H1 (cell line): ENCODE measurements at regions not wholly inside any gene's neighbourhood (a gene's known extent, or its start where the extent isn't known, plus 50 kb on each side); places are given as distances from the start of the nearest gene placed in this dataset.

Source experiments
- CTCF ChIA-PET: fragments of 300-600 bp; sonication (Branson Sonifier 250); formaldehyde crosslinking; loops from one replicate; lab custom pipeline; 2021; ENCODE audit not compliant: partially characterized antibody; lab: Charles Lee
- POLR2A ChIA-PET: fragments of 300-600 bp; sonication (Branson Sonifier 250); formaldehyde crosslinking; loops from one replicate; lab custom pipeline; 2021; ENCODE audit warnings: inconsistent platforms; ENCODE audit not compliant: partially characterized antibody; lab: Charles Lee
- DNase-seq, 2 experiments: peaks; one replicate each; pipeline versions ENCODE4 v3.0.0 to v3.0.0-alpha.2; 2010 to 2022; ENCODE audit warnings: low spot score in 2 of 2, low read depth in 1 of 2, mixed read lengths in 1 of 2
- FAIRE-seq: peaks from 2 replicates; lab custom pipeline; 2011; peaks lifted over from hg19 to GRCh38; lab: Jason Lieb, UNC
- H2AFZ ChIP-seq: 2 replicates; pipeline ENCODE4 v1.8.1; 2012; ENCODE audit warnings: low read length, inconsistent platforms
- H2AK5ac ChIP-seq: 2 replicates; pipeline ENCODE4 v1.6.1; 2013; ENCODE audit warnings: low read depth, low read length
- H2BK120ac ChIP-seq: replicated peaks from 2 replicates; pipeline ENCODE3; 2013; ENCODE audit warnings: low read depth, low read length, inconsistent platforms
- H2BK12ac ChIP-seq: 2 replicates; pipeline ENCODE4 v1.6.1; 2013; ENCODE audit warnings: low read depth, low read length
- H2BK15ac ChIP-seq: 2 replicates; pipeline ENCODE4 v1.6.1; 2013; ENCODE audit warnings: low read length
- H2BK20ac ChIP-seq: 2 replicates; pipeline ENCODE4 v1.6.1; 2013; ENCODE audit warnings: low read length
- H2BK5ac ChIP-seq: 2 replicates; pipeline ENCODE4 v1.6.1; 2013; ENCODE audit warnings: low read depth, low read length
- H3K14ac ChIP-seq: 2 replicates; pipeline ENCODE4 v1.6.1; 2013; ENCODE audit warnings: inconsistent platforms; ENCODE audit not compliant: insufficient read length
- H3K18ac ChIP-seq: 2 replicates; pipeline ENCODE4 v1.6.1; 2013; ENCODE audit warnings: low read length; ENCODE audit errors: extremely low read depth
- H3K23ac ChIP-seq: 2 replicates; pipeline ENCODE4 v1.6.1; 2013; ENCODE audit warnings: inconsistent platforms; ENCODE audit not compliant: insufficient read length
- H3K23me2 ChIP-seq: 2 replicates; pipeline ENCODE4 v1.6.1; 2013; ENCODE audit warnings: low read depth, low read length
- H3K27ac ChIP-seq: 2 replicates; pipeline ENCODE4 v1.6.1; 2011; ENCODE audit warnings: low read depth, low read length, inconsistent platforms
- H3K27me3 ChIP-seq, 4 experiments: replicated peaks in 1 of 4; 1 replicate in 1 of 4; 2 replicates in 3 of 4; pipeline versions ENCODE4 v1.6.1 to v1.8.1; 2011 to 2013; ENCODE audit warnings: low read length in 3 of 4, mild to moderate bottlenecking in 3 of 4, inconsistent platforms in 2 of 4, mixed read lengths in 2 of 4, moderate library complexity in 1 of 4; ENCODE audit not compliant: control insufficient read depth in 3 of 4, insufficient read depth in 3 of 4; ENCODE audit errors: extremely low read depth in 1 of 4
- H3K36me3 ChIP-seq, 4 experiments: 2 replicates each; pipeline versions ENCODE4 v1.6.1 to v1.8.1; 2011 to 2013; ENCODE audit warnings: mild to moderate bottlenecking in 4 of 4, low read length in 3 of 4, moderate library complexity in 2 of 4, control low read depth in 1 of 4, inconsistent platforms in 1 of 4; ENCODE audit not compliant: insufficient read depth in 4 of 4, control insufficient read depth in 2 of 4
- H3K4ac ChIP-seq: replicated peaks from 2 replicates; pipeline ENCODE3; 2013; ENCODE audit warnings: low read length, low read depth, mixed read lengths, inconsistent platforms; ENCODE audit not compliant: insufficient read length
- H3K4me1 ChIP-seq, 4 experiments: replicated peaks in 1 of 4; 1 replicate in 1 of 4; 2 replicates in 3 of 4; pipeline versions ENCODE4 v1.6.1 to v1.8.1; 2011 to 2013; ENCODE audit warnings: low read length in 3 of 4, inconsistent platforms in 2 of 4, mixed read lengths in 1 of 4; ENCODE audit not compliant: insufficient read depth in 4 of 4, control insufficient read depth in 3 of 4
- H3K4me2 ChIP-seq, 2 experiments: 2 replicates each; pipeline versions ENCODE4 v1.6.1 to v1.8.1; 2011 to 2013; ENCODE audit warnings: low read depth in 2 of 2, low read length in 2 of 2, control low read depth in 1 of 2, inconsistent platforms in 1 of 2, mild to moderate bottlenecking in 1 of 2; ENCODE audit not compliant: insufficient read depth in 1 of 2
- H3K4me3 ChIP-seq, 4 experiments: fragments of 200-600, 300-600 bp in 1 of 4; sonication (generic), shearing (Covaris generic), sonication (Bioruptor Twin) in 1 of 4; 2 replicates each; pipeline versions ENCODE4 v1.5.1 to v1.8.1; 2011 to 2016; ENCODE audit warnings: low read length in 4 of 4, low read depth in 3 of 4, control low read depth in 2 of 4, inconsistent platforms in 2 of 4, mild to moderate bottlenecking in 2 of 4, mixed read lengths in 1 of 4, moderate library complexity in 1 of 4; ENCODE audit not compliant: insufficient read depth in 2 of 4; ENCODE audit errors: extremely low read depth in 1 of 4
- H3K56ac ChIP-seq: replicated peaks from 2 replicates; pipeline ENCODE3; 2013; ENCODE audit warnings: low read depth, mild to moderate bottlenecking, mixed read lengths, low read length, inconsistent platforms; ENCODE audit not compliant: insufficient read length
- H3K79me1 ChIP-seq: 2 replicates; pipeline ENCODE4 v1.6.1; 2013; ENCODE audit warnings: low read depth, low read length, control low read depth
- H3K79me2 ChIP-seq, 2 experiments: 2 replicates each; pipeline versions ENCODE4 v1.6.1 to v1.8.1; 2012 to 2013; ENCODE audit warnings: low read length in 2 of 2, mild to moderate bottlenecking in 2 of 2, inconsistent platforms in 1 of 2; ENCODE audit not compliant: insufficient read depth in 2 of 2, control insufficient read depth in 1 of 2
- H3K9ac ChIP-seq, 4 experiments: replicated peaks in 1 of 4; 1 replicate in 1 of 4; 2 replicates in 3 of 4; pipeline versions ENCODE4 v1.6.1 to v1.8.1; 2011 to 2013; ENCODE audit warnings: low read depth in 3 of 4, low read length in 3 of 4, control low read depth in 2 of 4, mild to moderate bottlenecking in 2 of 4, moderate library complexity in 2 of 4, inconsistent platforms in 1 of 4; ENCODE audit errors: extremely low read depth in 1 of 4
- H3K9me3 ChIP-seq, 2 experiments: 2 replicates each; pipeline versions ENCODE4 v1.6.1 to v1.8.1; 2012 to 2013; ENCODE audit warnings: mild to moderate bottlenecking in 2 of 2, moderate library complexity in 2 of 2, control low read depth in 1 of 2, inconsistent platforms in 1 of 2, low read depth in 1 of 2, low read length in 1 of 2, mixed read lengths in 1 of 2; ENCODE audit not compliant: insufficient read depth in 2 of 2
- H4K20me1 ChIP-seq, 2 experiments: replicated peaks in 1 of 2; 2 replicates each; pipeline versions ENCODE3 to v1.8.1; 2011 to 2013; ENCODE audit warnings: inconsistent platforms in 2 of 2, low read length in 2 of 2, mild to moderate bottlenecking in 1 of 2; ENCODE audit not compliant: insufficient read depth in 2 of 2, control insufficient read depth in 1 of 2
- H4K5ac ChIP-seq: 2 replicates; pipeline ENCODE4 v1.6.1; 2013; ENCODE audit warnings: low read length, low read depth, mixed read lengths, inconsistent platforms; ENCODE audit not compliant: insufficient read length
- H4K8ac ChIP-seq: 2 replicates; pipeline ENCODE4 v1.8.0; 2013; ENCODE audit warnings: mild to moderate bottlenecking, moderate library complexity, low read length, inconsistent platforms; ENCODE audit not compliant: insufficient read depth; ENCODE audit errors: extremely low read depth
- H4K91ac ChIP-seq: replicated peaks from 2 replicates; pipeline ENCODE3; 2013; ENCODE audit warnings: low read length, mixed read lengths, inconsistent platforms; ENCODE audit not compliant: insufficient read length
- CREB1 ChIP-seq: IDR thresholded peaks from 2 replicates; pipeline ENCODE4 v1.6.1; 2012; ENCODE audit warnings: inconsistent platforms
- EGR1 ChIP-seq: IDR thresholded peaks from 2 replicates; pipeline ENCODE4 v1.6.1; 2011; ENCODE audit warnings: low read depth, low read length, borderline replicate concordance
- EZH2 ChIP-seq: fragments of 200-600 bp; sonication (generic); IDR thresholded peaks from 2 replicates; pipeline ENCODE4 v1.7.1; 2012; ENCODE audit warnings: low read depth, mild to moderate bottlenecking, moderate library complexity, low read length, inconsistent platforms; ENCODE audit not compliant: severe bottlenecking
- HDAC2 ChIP-seq, 2 experiments: fragments of 300-600 bp in 1 of 2; sonication (generic) in 1 of 2; IDR thresholded peaks; 2 replicates each; pipeline ENCODE4 v1.6.1; 2011 to 2012; ENCODE audit warnings: low read depth in 2 of 2, low read length in 2 of 2, mild to moderate bottlenecking in 2 of 2, moderate library complexity in 2 of 2, borderline replicate concordance in 1 of 2, inconsistent platforms in 1 of 2
- HDAC6 ChIP-seq: IDR thresholded peaks from one replicate; pipeline ENCODE4 v1.7.1; 2012; ENCODE audit warnings: low read depth, mild to moderate bottlenecking, inconsistent platforms, low read length, moderate library complexity
- KDM1A ChIP-seq: fragments of 200-600, 300-600 bp; sonication (generic); IDR thresholded peaks from 2 replicates; pipeline ENCODE4 v1.7.1; 2016; ENCODE audit warnings: mild to moderate bottlenecking, low read length, borderline replicate concordance
- POU5F1 ChIP-seq: IDR thresholded peaks from 2 replicates; pipeline ENCODE4 v1.6.1; 2011; ENCODE audit warnings: low read depth, mild to moderate bottlenecking, low read length, moderate library complexity
- SIX5 ChIP-seq: IDR thresholded peaks from 2 replicates; pipeline ENCODE4 v1.6.1; 2011; ENCODE audit warnings: mild to moderate bottlenecking, low read depth, low read length
- SP1 ChIP-seq: IDR thresholded peaks from 2 replicates; pipeline ENCODE4 v1.6.1; 2011; ENCODE audit warnings: low read depth, low read length
- TBP ChIP-seq: IDR thresholded peaks from 2 replicates; pipeline ENCODE4 v1.6.1; 2011; ENCODE audit warnings: low read depth, low read length, improper control_type of control experiment
- YY1 ChIP-seq: IDR thresholded peaks from 2 replicates; pipeline ENCODE4 v1.6.1; 2011; ENCODE audit warnings: low read depth, mild to moderate bottlenecking, low read length
- ZNF274 ChIP-seq: IDR thresholded peaks from 2 replicates; pipeline ENCODE4 v1.7.0; 2012; ENCODE audit warnings: low read length, borderline replicate concordance; ENCODE audit errors: extremely low read depth
- WGBS, 2 experiments: shearing (Covaris generic) in 1 of 2; methylation state at CpG; one replicate each; pipeline versions ENCODE4 v1.1.6 to v1.1.7; 2013 to 2015; ENCODE audit warnings: low lambda C conversion rate in 2 of 2, mixed read lengths in 2 of 2, inconsistent platforms in 1 of 2, low coverage in 1 of 2, missing lambda C conversion rate in 1 of 2; ENCODE audit not compliant: insufficient replicate concordance in 2 of 2, insufficient coverage in 1 of 2, insufficient read length in 1 of 2; ENCODE audit errors: extremely low coverage in 1 of 2, missing lambda C conversion rate in 1 of 2; 5-methylcytosine and 5-hydroxymethylcytosine counted together
- TF ChIP-seq, protein P1 (sequence below), 3 experiments: IDR thresholded peaks; 1 replicate in 2 of 3; 2 replicates in 1 of 3; pipeline versions ENCODE4 v1.5.1 to v1.6.1; 2011; ENCODE audit warnings: low read length in 3 of 3, mild to moderate bottlenecking in 3 of 3, inconsistent platforms in 2 of 3, low read depth in 1 of 3, moderate library complexity in 1 of 3; ENCODE audit not compliant: insufficient read depth in 1 of 3; ENCODE audit errors: control extremely low read depth in 1 of 3

DNA sequence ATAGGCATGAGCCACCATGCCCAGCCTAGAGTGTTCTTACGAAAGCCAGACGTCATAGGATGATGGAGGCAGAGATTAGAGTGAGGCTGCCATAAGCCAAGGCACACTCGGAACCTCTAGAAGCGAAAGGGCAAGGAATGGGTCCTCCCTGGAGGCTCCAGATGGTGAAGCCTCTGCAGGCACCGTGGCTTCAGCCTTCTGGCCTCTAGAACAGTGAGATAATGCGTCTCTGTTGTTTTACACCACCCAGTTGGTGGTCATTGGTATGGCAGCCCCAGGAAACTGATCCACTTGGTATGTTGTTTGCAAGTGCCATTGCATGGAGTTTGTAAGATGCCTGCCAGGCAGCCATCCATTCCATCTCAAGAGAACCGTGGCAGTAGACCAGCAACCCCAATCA is 791.0 kb downstream of the TBC1D22A start:
- FAIRE-seq (no peak), DNase-seq (no peak)
- ChIA-PET POLR2A (no interaction called here), CTCF (no interaction called here)
- Histone ChIP-seq H4K8ac (no peak overlapping the region), H3K14ac (no peak overlapping the region), H3K23me2 (peaks cover 4% of the 10 kb centered on the region; the same call in 1 of the 2 replicates), H3K4me2 (no peak overlapping the region), H3K56ac (no peak overlapping the region), H2AK5ac (no peak overlapping the region), H3K9ac (no peak overlapping the region), H3K18ac (no peak overlapping the region), H2BK120ac (no peak overlapping the region), H3K36me3 (no peaks in the 10 kb centered on the region), H4K91ac (no peak overlapping the region), H2BK12ac (no peak overlapping the region), H4K5ac (no peak overlapping the region), H3K79me1 (no peaks in the 10 kb centered on the region), H3K9me3 (peaks cover 68 to 82% of the 10 kb centered on the region in 2 experiments), H4K20me1 (no peaks in the 10 kb centered on the region), H2BK5ac (no peak overlapping the region), H2BK20ac (no peak overlapping the region), H3K27ac (no peak overlapping the region), H3K23ac (no peak overlapping the region), H3K4ac (no peak overlapping the region), H3K4me1 (no peaks in the 10 kb centered on the region), H3K79me2 (no peaks in the 10 kb centered on the region), H3K27me3 (no peaks in the 10 kb centered on the region), H2AFZ (no peak overlapping the region), H3K4me3 (no peak overlapping the region), H2BK15ac (no peak overlapping the region)
- WGBS, 2 experiments: 76% methylated on average over 7 of the region's 7 CpGs; no CpG with 5 or more reads in 1 of the 2 experiments
- TF ChIP-seq CREB1 (no peak), EGR1 (no peak), TBP (no peak), HDAC6 (no peak), ZNF274 (no peak), KDM1A (no peak), HDAC2 (IDR thresholded peaks at IDR 0.05; ENCODE audit: borderline replicate concordance in 1 of 2, low read depth in 2 of 2, low read length in 2 of 2) (no peak), SP1 (no peak), POU5F1 (no peak), YY1 (no peak), SIX5 (no peak), EZH2 (no peak)
- TF ChIP-seq, protein P1, sequence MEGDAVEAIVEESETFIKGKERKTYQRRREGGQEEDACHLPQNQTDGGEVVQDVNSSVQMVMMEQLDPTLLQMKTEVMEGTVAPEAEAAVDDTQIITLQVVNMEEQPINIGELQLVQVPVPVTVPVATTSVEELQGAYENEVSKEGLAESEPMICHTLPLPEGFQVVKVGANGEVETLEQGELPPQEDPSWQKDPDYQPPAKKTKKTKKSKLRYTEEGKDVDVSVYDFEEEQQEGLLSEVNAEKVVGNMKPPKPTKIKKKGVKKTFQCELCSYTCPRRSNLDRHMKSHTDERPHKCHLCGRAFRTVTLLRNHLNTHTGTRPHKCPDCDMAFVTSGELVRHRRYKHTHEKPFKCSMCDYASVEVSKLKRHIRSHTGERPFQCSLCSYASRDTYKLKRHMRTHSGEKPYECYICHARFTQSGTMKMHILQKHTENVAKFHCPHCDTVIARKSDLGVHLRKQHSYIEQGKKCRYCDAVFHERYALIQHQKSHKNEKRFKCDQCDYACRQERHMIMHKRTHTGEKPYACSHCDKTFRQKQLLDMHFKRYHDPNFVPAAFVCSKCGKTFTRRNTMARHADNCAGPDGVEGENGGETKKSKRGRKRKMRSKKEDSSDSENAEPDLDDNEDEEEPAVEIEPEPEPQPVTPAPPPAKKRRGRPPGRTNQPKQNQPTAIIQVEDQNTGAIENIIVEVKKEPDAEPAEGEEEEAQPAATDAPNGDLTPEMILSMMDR (IDR thresholded peaks at IDR 0.05; ENCODE audit: control extremely low read depth in 1 of 3, insufficient read depth in 1 of 3, low read depth in 1 of 3, low read length in 3 of 3): no peak
